Astrocyte (in vitro differentiated cells and primary cell): ENCODE measurements at regions not wholly inside any gene's neighbourhood (a gene's known extent, or its start where the extent isn't known, plus 50 kb on each side); places are given as distances from the start of the nearest gene placed in this dataset.

ENCODE experiments used
- DNase-seq: peaks from one replicate; pipeline ENCODE4 v3.0.0-alpha.2; 2010; ENCODE audit warnings: low read depth
- FAIRE-seq: peaks from 2 replicates; lab custom pipeline; 2011; peaks lifted over from hg19 to GRCh38; lab: Jason Lieb, UNC
- H2AFZ ChIP-seq: 2 replicates; pipeline ENCODE4 v1.6.0; 2012; ENCODE audit warnings: low read depth, low read length, inconsistent platforms
- H3K27ac ChIP-seq: 2 replicates; pipeline ENCODE4 v1.5.1; 2011; ENCODE audit warnings: low read depth, low read length, inconsistent platforms
- H3K27me3 ChIP-seq: 2 replicates; pipeline ENCODE4 v1.6.0; 2011; ENCODE audit warnings: low read length, inconsistent platforms; ENCODE audit not compliant: insufficient read depth
- H3K36me3 ChIP-seq: 2 replicates; pipeline ENCODE4 v1.5.1; 2011; ENCODE audit warnings: low read length, inconsistent platforms; ENCODE audit not compliant: insufficient read depth
- H3K4me1 ChIP-seq: 2 replicates; pipeline ENCODE4 v1.5.1; 2011; ENCODE audit warnings: low read length, inconsistent platforms; ENCODE audit not compliant: insufficient read depth
- H3K4me2 ChIP-seq: 2 replicates; pipeline ENCODE4 v1.6.0; 2012; ENCODE audit warnings: low read length, inconsistent platforms
- H3K4me3 ChIP-seq: 2 replicates; pipeline ENCODE4 v1.5.1; 2011; ENCODE audit warnings: low read depth, mild to moderate bottlenecking, low read length, inconsistent platforms; ENCODE audit not compliant: insufficient read depth
- H3K79me2 ChIP-seq: 2 replicates; pipeline ENCODE4 v1.6.0; 2012; ENCODE audit warnings: mild to moderate bottlenecking, low read length, inconsistent platforms; ENCODE audit not compliant: insufficient read depth
- H3K9ac ChIP-seq: 2 replicates; pipeline ENCODE4 v1.6.0; 2012; ENCODE audit warnings: mild to moderate bottlenecking, low read length, inconsistent platforms
- H3K9me3 ChIP-seq: 2 replicates; pipeline ENCODE4 v1.5.1; 2012; ENCODE audit warnings: low read depth, mild to moderate bottlenecking, low read length, inconsistent platforms; ENCODE audit not compliant: insufficient read depth
- H4K20me1 ChIP-seq: 2 replicates; pipeline ENCODE4 v1.6.0; 2012; ENCODE audit warnings: low read length, inconsistent platforms; ENCODE audit not compliant: insufficient read depth
- H3K27ac Mint-ChIP-seq: one replicate; pipeline ENCODE4 v1.8.0; 2021; ENCODE audit warnings: mild to moderate bottlenecking, mixed read lengths; ENCODE audit not compliant: unreplicated experiment
- H3K27me3 Mint-ChIP-seq: one replicate; pipeline ENCODE4 v1.8.0; 2021; ENCODE audit warnings: low read depth, mixed read lengths; ENCODE audit not compliant: unreplicated experiment
- H3K36me3 Mint-ChIP-seq: one replicate; pipeline ENCODE4 v1.8.0; 2021; ENCODE audit warnings: low read depth, mixed read lengths; ENCODE audit not compliant: unreplicated experiment
- H3K4me1 Mint-ChIP-seq: one replicate; pipeline ENCODE4 v1.8.0; 2021; ENCODE audit warnings: low read depth, mixed read lengths; ENCODE audit not compliant: unreplicated experiment
- H3K4me3 Mint-ChIP-seq: one replicate; pipeline ENCODE4 v1.8.0; 2021; ENCODE audit warnings: mild to moderate bottlenecking, moderate library complexity, mixed read lengths; ENCODE audit not compliant: unreplicated experiment
- H3K9me3 Mint-ChIP-seq: one replicate; pipeline ENCODE4 v1.8.0; 2021; ENCODE audit warnings: mild to moderate bottlenecking, mixed read lengths; ENCODE audit not compliant: unreplicated experiment
- CTCF ChIP-seq: IDR thresholded peaks from 2 replicates; pipeline ENCODE4 v1.5.1; 2011; ENCODE audit warnings: low read depth, mild to moderate bottlenecking, inconsistent platforms, low read length, moderate library complexity; ENCODE audit not compliant: insufficient read depth
- EZH2 ChIP-seq: IDR thresholded peaks from 2 replicates; pipeline ENCODE4 v1.6.1; 2012; ENCODE audit warnings: mild to moderate bottlenecking, low read length, inconsistent platforms; ENCODE audit not compliant: insufficient read depth

DNA sequence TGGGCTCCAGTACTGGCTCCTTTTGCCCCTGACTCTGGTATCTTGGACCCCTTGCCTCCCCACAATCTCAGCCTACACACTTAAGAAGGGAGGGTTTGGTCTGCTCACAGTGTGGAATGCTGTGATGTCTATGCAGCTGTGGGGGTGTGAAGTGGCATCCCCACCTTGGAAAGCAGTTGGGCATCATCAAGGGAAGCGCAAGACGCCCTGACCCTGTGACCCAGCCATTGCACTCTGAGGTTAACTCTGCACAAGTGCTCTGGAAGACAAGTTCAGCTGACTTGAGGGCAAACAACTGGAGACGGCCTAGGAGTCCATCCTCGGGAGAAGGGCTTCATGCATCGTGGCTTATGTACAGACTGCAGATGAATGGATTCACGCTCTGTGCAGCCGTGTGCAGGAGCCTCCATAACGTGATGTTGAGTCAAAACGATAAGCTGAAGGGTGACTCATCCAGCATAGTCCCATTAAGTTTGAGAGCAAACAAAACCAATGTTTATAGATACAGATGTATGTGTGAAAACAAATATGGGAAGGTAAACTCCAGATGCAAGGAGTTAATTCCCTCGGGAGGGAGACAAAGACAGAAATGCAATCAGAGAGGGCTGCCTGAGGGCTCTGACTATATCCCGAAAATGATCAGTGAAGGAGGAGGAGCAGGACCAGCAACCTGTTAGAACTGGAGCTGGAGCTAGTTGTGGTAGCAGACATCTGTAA, 86.8 kb downstream of the LSM3 start:
- no peak for FAIRE-seq
- no peak overlapping the region for H2AFZ ChIP-seq
- Mint-ChIP-seq H3K36me3 (no peaks in the 10 kb centered on the region), H3K9me3 (no peaks in the 10 kb centered on the region), H3K27ac (no peak overlapping the region), H3K27me3 (peaks cover 34% of the 10 kb centered on the region), H3K4me1 (peaks cover 10% of the 10 kb centered on the region), H3K4me3 (no peak overlapping the region)
- no peaks in the 10 kb centered on the region for H4K20me1 ChIP-seq
- peak; percentile 77 for DNase-seq
- no peak overlapping the region for H3K27ac ChIP-seq
- H3K4me1 ChIP-seq = peaks cover 14% of the 10 kb centered on the region
- no peak overlapping the region for H3K4me2 ChIP-seq
- H3K79me2 ChIP-seq = no peaks in the 10 kb centered on the region
- no peak overlapping the region for H3K9ac ChIP-seq
- H3K36me3 ChIP-seq = no peaks in the 10 kb centered on the region
- H3K27me3 ChIP-seq = peaks cover 18% of the 10 kb centered on the region
- no peaks in the 10 kb centered on the region for H3K9me3 ChIP-seq
- H3K4me3 ChIP-seq = no peak overlapping the region
- no peak for TF ChIP-seq CTCF
- TF ChIP-seq EZH2 = no peak

GRCh38 chr3:14266361-14266760, 87.7 kb downstream of the LSM3 start:
- no peaks in the 10 kb centered on the region for H3K36me3 Mint-ChIP-seq
- no peaks in the 10 kb centered on the region for H3K79me2 ChIP-seq
- DNase-seq (peak; percentile 92), FAIRE-seq (no peak)
- no peaks in the 10 kb centered on the region for H4K20me1 ChIP-seq
- peaks cover 21% of the 10 kb centered on the region for H3K27me3 ChIP-seq
- no peaks in the 10 kb centered on the region for H3K9me3 Mint-ChIP-seq
- TF ChIP-seq EZH2 (no peak), CTCF (no peak)
- H3K4me3 Mint-ChIP-seq = no peak overlapping the region
- H2AFZ ChIP-seq = no peak overlapping the region
- H3K4me1 Mint-ChIP-seq = peaks cover 10% of the 10 kb centered on the region
- H3K9me3 ChIP-seq = no peaks in the 10 kb centered on the region
- H3K4me3 ChIP-seq = no peak overlapping the region
- peaks cover 14% of the 10 kb centered on the region for H3K4me1 ChIP-seq
- no peaks in the 10 kb centered on the region for H3K36me3 ChIP-seq
- H3K27ac Mint-ChIP-seq = no peak overlapping the region
- peak overlapping the region; percentile 33 for H3K9ac ChIP-seq
- no peak overlapping the region for H3K4me2 ChIP-seq
- H3K27me3 Mint-ChIP-seq = peaks cover 36% of the 10 kb centered on the region
- H3K27ac ChIP-seq = no peak overlapping the region

- H3K9me3 Mint-ChIP-seq = no peaks in the 10 kb centered on the region
- Histone ChIP-seq H4K20me1 (no peaks in the 10 kb centered on the region), H2AFZ (no peak overlapping the region), H3K79me2 (no peaks in the 10 kb centered on the region), H3K4me1 (peaks cover 14% of the 10 kb centered on the region), H3K4me3 (no peak overlapping the region), H3K9ac (no peak overlapping the region), H3K9me3 (no peaks in the 10 kb centered on the region), H3K27me3 (peaks cover 13% of the 10 kb centered on the region), H3K4me2 (no peak overlapping the region), H3K27ac (no peak overlapping the region), H3K36me3 (no peaks in the 10 kb centered on the region)
- no peak for TF ChIP-seq CTCF
- TF ChIP-seq EZH2 = no peak
- DNase-seq (no peak), FAIRE-seq (no peak)
- no peaks in the 10 kb centered on the region for H3K36me3 Mint-ChIP-seq
- peaks cover 26% of the 10 kb centered on the region for H3K27me3 Mint-ChIP-seq
- H3K27ac Mint-ChIP-seq = no peak overlapping the region
- no peak overlapping the region for H3K4me3 Mint-ChIP-seq
- H3K4me1 Mint-ChIP-seq = peaks cover 11% of the 10 kb centered on the region
These were observed 89.4 kb downstream of the LSM3 start for GRCh38 chr3:14267976-14268375.
